Calu3 (cell line): ENCODE measurements at regions not wholly inside any gene's neighbourhood (a gene's known extent, or its start where the extent isn't known, plus 50 kb on each side); places are given as distances from the start of the nearest gene placed in this dataset.
A peak's percentile ranks its signal among the peaks of the same experiment; 100 is the strongest.

Experiments
- BruUV-seq: library from RNA; stranded (reverse); fragments of 400-500 nt; replicated peaks from 2 replicates; lab custom pipeline; 2021; lab: Mats Ljungman, UMichigan
- CTCF ChIA-PET: fragments of 300-600 bp; sonication (Branson Sonifier 250); formaldehyde crosslinking; loops from one replicate; lab custom pipeline; 2022; ENCODE audit warnings: antibody characterized with exemption; lab: Charles Lee
- DNase-seq: peaks from one replicate; pipeline ENCODE4 v3.0.0; 2022
- H3K27ac Mint-ChIP-seq: one replicate; pipeline ENCODE4 v1.8.0; 2022; ENCODE audit warnings: mixed read lengths; ENCODE audit not compliant: unreplicated experiment
- H3K27me3 Mint-ChIP-seq: one replicate; pipeline ENCODE4 v1.8.0; 2022; ENCODE audit warnings: mixed read lengths; ENCODE audit not compliant: unreplicated experiment
- H3K36me3 Mint-ChIP-seq: one replicate; pipeline ENCODE4 v1.8.0; 2022; ENCODE audit warnings: mild to moderate bottlenecking, moderate library complexity, mixed read lengths; ENCODE audit not compliant: insufficient read depth, unreplicated experiment
- H3K4me1 Mint-ChIP-seq: one replicate; pipeline ENCODE4 v1.8.0; 2022; ENCODE audit warnings: mild to moderate bottlenecking, low read depth, mixed read lengths; ENCODE audit not compliant: unreplicated experiment
- H3K4me3 Mint-ChIP-seq: one replicate; pipeline ENCODE4 v1.8.0; 2022; ENCODE audit warnings: mild to moderate bottlenecking, low read depth, moderate library complexity, mixed read lengths; ENCODE audit not compliant: unreplicated experiment
- H3K9me3 Mint-ChIP-seq: one replicate; pipeline ENCODE4 v1.8.0; 2022; ENCODE audit warnings: low read depth, mixed read lengths; ENCODE audit not compliant: unreplicated experiment
- intact Hi-C: fragments of 100-400 bp; cut with micrococcal nuclease; formaldehyde crosslinking; loops from one replicate; pipeline ENCODE4 v1.10.0; 2022; ENCODE audit not compliant: unreplicated experiment
- TF ChIP-seq, protein P1 (sequence below): fragments of 200-600 bp; IDR thresholded peaks from one replicate; pipeline ENCODE4 v1.8.0; 2022; ENCODE audit warnings: antibody characterized with exemption; ENCODE audit not compliant: unreplicated experiment

DNA sequence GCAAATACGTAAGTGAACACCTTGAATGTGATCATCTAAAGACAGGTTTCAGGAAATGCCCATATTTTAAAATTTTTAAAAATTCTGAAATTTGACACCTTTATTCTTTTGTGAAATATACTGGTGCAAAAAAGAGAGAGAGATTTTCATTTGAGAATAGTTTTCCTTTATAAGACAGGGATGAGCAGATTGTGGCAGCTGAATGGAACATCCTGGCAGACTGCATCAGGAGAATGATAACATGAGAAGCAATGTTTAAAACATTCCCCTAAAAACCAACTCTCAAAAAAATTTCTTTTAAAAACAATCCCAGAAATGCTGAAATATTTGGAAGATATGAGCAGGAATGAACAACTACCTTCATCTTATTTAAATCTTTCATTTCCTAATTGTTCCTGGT, 744.8 kb upstream of the ID2 start:
- CTCF ChIA-PET = no interaction called here
- no peak overlapping the region for H3K4me3 Mint-ChIP-seq
- no peak for DNase-seq
- peaks cover 4% of the 10 kb centered on the region for H3K9me3 Mint-ChIP-seq
- TF ChIP-seq, protein P1, sequence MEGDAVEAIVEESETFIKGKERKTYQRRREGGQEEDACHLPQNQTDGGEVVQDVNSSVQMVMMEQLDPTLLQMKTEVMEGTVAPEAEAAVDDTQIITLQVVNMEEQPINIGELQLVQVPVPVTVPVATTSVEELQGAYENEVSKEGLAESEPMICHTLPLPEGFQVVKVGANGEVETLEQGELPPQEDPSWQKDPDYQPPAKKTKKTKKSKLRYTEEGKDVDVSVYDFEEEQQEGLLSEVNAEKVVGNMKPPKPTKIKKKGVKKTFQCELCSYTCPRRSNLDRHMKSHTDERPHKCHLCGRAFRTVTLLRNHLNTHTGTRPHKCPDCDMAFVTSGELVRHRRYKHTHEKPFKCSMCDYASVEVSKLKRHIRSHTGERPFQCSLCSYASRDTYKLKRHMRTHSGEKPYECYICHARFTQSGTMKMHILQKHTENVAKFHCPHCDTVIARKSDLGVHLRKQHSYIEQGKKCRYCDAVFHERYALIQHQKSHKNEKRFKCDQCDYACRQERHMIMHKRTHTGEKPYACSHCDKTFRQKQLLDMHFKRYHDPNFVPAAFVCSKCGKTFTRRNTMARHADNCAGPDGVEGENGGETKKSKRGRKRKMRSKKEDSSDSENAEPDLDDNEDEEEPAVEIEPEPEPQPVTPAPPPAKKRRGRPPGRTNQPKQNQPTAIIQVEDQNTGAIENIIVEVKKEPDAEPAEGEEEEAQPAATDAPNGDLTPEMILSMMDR = no peak
- H3K36me3 Mint-ChIP-seq = peaks cover 6% of the 10 kb centered on the region
- H3K27ac Mint-ChIP-seq = no peak overlapping the region
- H3K4me1 Mint-ChIP-seq = peaks cover 42% of the 10 kb centered on the region
- intact Hi-C loops = no loop called here
- H3K27me3 Mint-ChIP-seq = no peaks in the 10 kb centered on the region
- no TSS peak for BruUV-seq

DNA sequence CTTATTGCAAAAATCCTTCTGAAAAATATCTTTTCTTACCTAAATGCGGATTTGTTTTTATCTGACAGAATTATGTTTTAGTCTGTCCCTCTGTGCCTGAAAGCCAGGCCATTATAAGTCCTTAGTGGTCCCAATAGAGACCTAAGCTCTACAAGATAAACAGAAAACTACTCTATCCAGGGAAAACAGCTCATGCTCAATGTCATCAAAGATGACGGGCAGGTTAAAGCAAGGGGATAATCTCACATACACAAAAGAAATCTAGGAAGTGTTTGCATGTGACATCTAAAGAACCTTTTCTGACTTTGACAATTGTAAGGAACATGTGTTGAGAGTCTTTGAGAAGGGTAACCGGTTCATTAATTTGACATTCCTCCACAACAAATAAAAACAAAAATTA, 741.1 kb upstream of the ID2 start:
- H3K9me3 Mint-ChIP-seq = no peaks in the 10 kb centered on the region
- peaks cover 6% of the 10 kb centered on the region for H3K36me3 Mint-ChIP-seq
- BruUV-seq = no TSS peak
- H3K27me3 Mint-ChIP-seq = no peaks in the 10 kb centered on the region
- TF ChIP-seq, protein P1 = no peak
- CTCF ChIA-PET = interaction anchor here (1.1 to 1.3 kb wide), 2 partner anchors 11 to 215 kb away, joined by 3 to 4 read pairs; no protein-coding TSS in a partner anchor
- H3K27ac Mint-ChIP-seq = peak overlapping the region; percentile 89
- intact Hi-C loops = loop anchor here (2.0 kb wide), 1 partner anchor 168 kb away; no protein-coding TSS in a partner anchor
- DNase-seq = no peak
- H3K4me3 Mint-ChIP-seq = peak overlapping the region; percentile 49
- H3K4me1 Mint-ChIP-seq = peaks cover 42% of the 10 kb centered on the region

DNA sequence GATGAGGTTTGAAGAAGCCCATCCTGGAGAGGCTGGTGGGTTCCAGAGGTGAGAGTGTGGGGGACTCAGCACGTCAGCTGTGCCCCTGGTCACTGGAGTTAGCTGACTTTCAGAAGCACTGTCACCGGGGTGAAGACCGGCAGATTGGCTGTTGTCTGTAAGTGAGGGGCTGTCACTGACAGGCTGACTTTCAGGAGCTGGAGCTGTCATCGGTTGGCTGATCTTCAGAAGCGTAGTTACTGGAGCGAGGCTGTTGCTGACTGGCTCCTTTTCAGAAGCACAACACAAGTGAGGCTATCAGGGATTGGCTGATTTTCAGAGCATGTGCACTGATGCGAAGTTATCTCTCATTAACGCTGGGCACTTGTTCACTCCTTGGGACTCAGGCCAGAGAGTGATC, 738.4 kb upstream of the ID2 start:
- CTCF ChIA-PET = no interaction called here
- Mint-ChIP-seq H3K9me3 (no peaks in the 10 kb centered on the region), H3K4me3 (no peak overlapping the region), H3K4me1 (peaks cover 34% of the 10 kb centered on the region), H3K36me3 (peaks cover 6% of the 10 kb centered on the region), H3K27me3 (no peaks in the 10 kb centered on the region), H3K27ac (no peak overlapping the region)
- intact Hi-C loops = no loop called here
- no TSS peak for BruUV-seq
- TF ChIP-seq, protein P1 = no peak
- no peak for DNase-seq

DNA sequence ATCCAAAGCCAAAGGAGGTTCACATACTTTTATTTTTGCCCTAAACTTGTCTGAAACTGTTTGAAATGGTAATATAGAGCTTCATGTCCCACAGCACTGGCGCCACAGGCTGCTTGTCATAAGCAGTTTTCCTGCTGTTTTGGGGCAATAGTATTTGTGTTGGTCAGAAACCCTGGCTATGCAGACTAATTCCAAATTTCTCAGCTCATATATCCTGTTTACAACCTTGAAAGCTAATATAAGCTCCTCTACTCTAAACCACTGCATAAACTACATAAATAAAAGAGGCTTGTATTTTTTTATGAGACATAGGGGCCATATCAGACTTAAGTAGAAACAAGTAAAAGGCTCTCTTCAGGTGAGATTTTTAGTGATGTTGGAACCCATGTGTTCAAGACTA, 736.8 kb upstream of the ID2 start:
- no TSS peak for BruUV-seq
- no peaks in the 10 kb centered on the region for H3K9me3 Mint-ChIP-seq
- TF ChIP-seq, protein P1 = no peak

More for the DNA sequence above, 736.8 kb upstream of the ID2 start:
- CTCF ChIA-PET = no interaction called here
- H3K27me3 Mint-ChIP-seq = no peaks in the 10 kb centered on the region
- H3K36me3 Mint-ChIP-seq = no peaks in the 10 kb centered on the region
- no peak for DNase-seq
- no peak overlapping the region for H3K4me3 Mint-ChIP-seq
- intact Hi-C loops = no loop called here
- peaks cover 19% of the 10 kb centered on the region for H3K4me1 Mint-ChIP-seq
- H3K27ac Mint-ChIP-seq = no peak overlapping the region
